GM18870 (cell line): ENCODE measurements at regions not wholly inside any gene's neighbourhood (a gene's known extent, or its start where the extent isn't known, plus 50 kb on each side); places are given as distances from the start of the nearest gene placed in this dataset.
"Not testable (repeated sequence)": the region's sequence is repeated elsewhere in the genome, so short reads cannot be mapped to it uniquely, and the experiment has no call there.

ENCODE experiments used
- ATAC-seq: cut with Tn5 transposase; IDR thresholded peaks from one replicate; pipeline ENCODE4 v1.9.1; 2021; ENCODE audit warnings: moderate library complexity; ENCODE audit not compliant: unreplicated experiment

GRCh38 chr6:156231026-156231765 lies 546.0 kb upstream of the ARID1B start:
- ATAC-seq: no peak

GRCh38 chr6:156219973-156220372 lies 557.2 kb upstream of the ARID1B start:
- ATAC-seq: no peak

- no peak for ATAC-seq
Observed at GRCh38 chr6:156205678-156206077, 571.5 kb upstream of the ARID1B start.

GRCh38 chr6:156199182-156199581 lies 578.0 kb upstream of the ARID1B start:
- ATAC-seq: no peak

- ATAC-seq: no peak
Observed at GRCh38 chr6:156197513-156197912, 579.7 kb upstream of the ARID1B start.

- no peak for ATAC-seq
Observed at GRCh38 chr6:156194981-156195380, 582.2 kb upstream of the ARID1B start.

GRCh38 chr6:156193381-156193780 lies 583.8 kb upstream of the ARID1B start:
- ATAC-seq: no peak

GRCh38 chr6:156191895-156192294 lies 585.3 kb upstream of the ARID1B start:
- ATAC-seq: no peak

GRCh38 chr6:156191390-156191789 lies 585.8 kb upstream of the ARID1B start:
- not testable (repeated sequence) for ATAC-seq

GRCh38 chr6:156190270-156190669 lies 586.9 kb upstream of the ARID1B start:
- ATAC-seq: no peak

- ATAC-seq: no peak
Observed at GRCh38 chr6:156189714-156190113, 587.5 kb upstream of the ARID1B start.

- no peak for ATAC-seq
Observed at GRCh38 chr6:156189195-156189594, 588.0 kb upstream of the ARID1B start.

- no peak for ATAC-seq
Observed at GRCh38 chr6:156185113-156185512, 592.1 kb upstream of the ARID1B start.

GRCh38 chr6:156183678-156184077 lies 593.5 kb upstream of the ARID1B start:
- no peak for ATAC-seq

GRCh38 chr6:156182356-156182755 lies 594.8 kb upstream of the ARID1B start:
- ATAC-seq: no peak

GRCh38 chr6:156181506-156181905 lies 595.7 kb upstream of the ARID1B start:
- no peak for ATAC-seq

GRCh38 chr6:156175971-156176421 lies 601.2 kb upstream of the ARID1B start:
- no peak for ATAC-seq

- ATAC-seq: no peak
Observed at GRCh38 chr6:156175433-156175832, 601.7 kb upstream of the ARID1B start.

GRCh38 chr6:156174031-156174890 lies 602.9 kb upstream of the ARID1B start:
- ATAC-seq: no peak

- no peak for ATAC-seq
Observed at GRCh38 chr6:156169371-156169770, 607.8 kb upstream of the ARID1B start.

- no peak for ATAC-seq
Observed at GRCh38 chr6:156167625-156168071, 609.5 kb upstream of the ARID1B start.

- no peak for ATAC-seq
Observed at GRCh38 chr6:156167016-156167624, 610.1 kb upstream of the ARID1B start.
